HG02840 (cell line): ENCODE measurements at regions not wholly inside any gene's neighbourhood (a gene's known extent, or its start where the extent isn't known, plus 50 kb on each side); places are given as distances from the start of the nearest gene placed in this dataset.
"Not testable (repeated sequence)": the region's sequence is repeated elsewhere in the genome, so short reads cannot be mapped to it uniquely, and the experiment has no call there.

ENCODE experiments used
- ATAC-seq: cut with Tn5 transposase; IDR thresholded peaks from one replicate; pipeline ENCODE4 v1.9.1; 2021; ENCODE audit warnings: mild to moderate bottlenecking, moderate library complexity, moderate number of reproducible peaks; ENCODE audit not compliant: unreplicated experiment, low FRiP score

GRCh38 chr4:164262508-164262907, 491.4 kb upstream of the SMIM31 start:
- not testable (repeated sequence) for ATAC-seq

- not testable (repeated sequence) for ATAC-seq
Measured at GRCh38 chr4:164277414-164277813, 476.5 kb upstream of the SMIM31 start.

- ATAC-seq, result no peak
Measured at GRCh38 chr4:164287173-164287572, 466.8 kb upstream of the SMIM31 start.

GRCh38 chr4:164288578-164288977, 465.4 kb upstream of the SMIM31 start:
- ATAC-seq, result no peak

- no peak for ATAC-seq
Measured at GRCh38 chr4:164293203-164293602, 460.7 kb upstream of the SMIM31 start.

- no peak for ATAC-seq
Measured at GRCh38 chr4:164293743-164294142, 460.2 kb upstream of the SMIM31 start.

GRCh38 chr4:164301430-164301829, 452.5 kb upstream of the SMIM31 start:
- ATAC-seq, result no peak

- ATAC-seq, result peak; percentile 74
Measured at GRCh38 chr4:164304101-164304639, 449.8 kb upstream of the SMIM31 start.

GRCh38 chr4:164304861-164305260, 449.1 kb upstream of the SMIM31 start:
- ATAC-seq, result no peak

- no peak for ATAC-seq
Measured at GRCh38 chr4:164307262-164307661, 446.7 kb upstream of the SMIM31 start.

GRCh38 chr4:164312671-164313070, 441.3 kb upstream of the SMIM31 start:
- no peak for ATAC-seq

- ATAC-seq, result no peak
Measured at GRCh38 chr4:164313853-164314252, 440.1 kb upstream of the SMIM31 start.

- no peak for ATAC-seq
Measured at GRCh38 chr4:164318350-164318749, 435.6 kb upstream of the SMIM31 start.

GRCh38 chr4:164319688-164320087, 434.2 kb upstream of the SMIM31 start:
- ATAC-seq, result no peak

GRCh38 chr4:164320847-164321246, 433.1 kb upstream of the SMIM31 start:
- no peak for ATAC-seq

GRCh38 chr4:164326056-164326455, 427.9 kb upstream of the SMIM31 start:
- ATAC-seq, result no peak

GRCh38 chr4:164337219-164337944, 416.5 kb upstream of the SMIM31 start:
- no peak for ATAC-seq

- ATAC-seq, result no peak
Measured at GRCh38 chr4:164343472-164343976, 410.4 kb upstream of the SMIM31 start.

GRCh38 chr4:164345756-164346155, 408.2 kb upstream of the SMIM31 start:
- no peak for ATAC-seq

GRCh38 chr4:164350061-164350460, 403.9 kb upstream of the SMIM31 start:
- no peak for ATAC-seq

- not testable (repeated sequence) for ATAC-seq
Measured at GRCh38 chr4:164350716-164351115, 403.2 kb upstream of the SMIM31 start.

- no peak for ATAC-seq
Measured at GRCh38 chr4:164357957-164358356, 396.0 kb upstream of the SMIM31 start.
